Esophagus squamous epithelium (tissue), 4 donors: ENCODE measurements at regions not wholly inside any gene's neighbourhood (a gene's known extent, or its start where the extent isn't known, plus 50 kb on each side); places are given as distances from the start of the nearest gene placed in this dataset.

Experiments
- CTCF ChIP-seq, 6 experiments: fragments of 450-650 bp in 4 of 6; fragments of 200-600 bp in 2 of 6; sonication (generic) in 2 of 6; IDR thresholded peaks; one replicate each; pipeline ENCODE4 v1.5.1; 2016 to 2019; ENCODE audit warnings: antibody characterized with exemption in 6 of 6, mild to moderate bottlenecking in 4 of 6, moderate library complexity in 4 of 6
- POLR2A ChIP-seq, 4 donors: fragments of 450-650 bp; IDR thresholded peaks; one replicate each; pipeline ENCODE4 v1.6.1; 2017; ENCODE audit warnings: antibody characterized with exemption in 4 of 4, mild to moderate bottlenecking in 4 of 4, moderate library complexity in 3 of 4

GRCh38 chr2:103232865-103233264 lies 471.0 kb downstream of the TMEM182 start:
- no peak for TF ChIP-seq CTCF (IDR thresholded peaks at IDR 0.05)
- no peak for TF ChIP-seq POLR2A (IDR thresholded peaks at IDR 0.05)
